ENCODE measurements at regions not wholly inside any gene's neighbourhood (a gene's known extent, or its start where the extent isn't known, plus 50 kb on each side); places are given as distances from the start of the nearest gene placed in this dataset.

DNA sequence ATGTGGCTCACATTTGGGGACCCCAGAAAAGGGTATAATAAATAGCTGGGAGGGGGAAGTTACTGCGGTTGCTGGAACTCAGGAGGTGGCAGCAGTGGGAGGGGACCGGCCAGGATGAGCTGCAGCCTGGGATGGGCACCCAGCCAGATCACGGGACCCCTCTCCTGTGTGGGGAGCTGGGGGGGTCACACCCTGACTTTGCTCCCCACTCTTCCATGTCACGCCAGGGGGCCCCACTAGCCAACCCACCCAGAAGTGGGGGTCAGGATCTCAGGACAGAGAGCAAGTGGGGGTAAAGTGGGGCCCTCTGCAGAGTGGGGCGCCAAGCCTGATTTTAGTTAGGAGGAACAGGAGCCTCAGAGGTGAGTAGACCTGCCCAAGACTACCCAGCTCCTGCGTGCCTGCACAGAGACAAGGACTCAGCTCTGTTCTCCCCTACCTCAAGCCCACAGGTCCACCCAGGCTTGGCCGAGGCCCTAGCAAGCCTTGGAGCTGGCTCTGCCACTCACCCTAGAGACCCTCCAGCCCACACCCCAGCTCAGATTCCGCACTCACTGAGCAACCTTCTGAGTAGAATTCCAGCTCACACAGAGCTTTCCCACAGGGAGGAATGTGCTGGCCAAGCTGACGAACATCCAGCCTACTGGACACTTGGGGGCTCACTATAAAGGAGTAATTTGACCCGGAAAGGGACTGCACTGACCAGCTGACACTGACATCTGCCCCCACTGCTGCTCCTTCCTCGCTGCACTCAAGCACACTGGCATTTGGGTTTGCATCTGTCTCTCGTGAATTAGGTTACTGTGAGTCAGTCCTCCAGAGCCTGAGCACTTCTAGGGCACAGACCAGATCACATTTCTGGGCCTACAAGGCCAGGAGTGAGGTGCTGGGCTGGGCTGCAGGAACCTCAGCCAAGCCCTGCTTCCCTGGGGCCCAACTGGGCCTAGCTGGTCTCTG is 310.1 kb downstream of the C16orf95 start:
- Histone ChIP-seq H3K4me1 (no peaks in the 10 kb centered on the region), H3K27ac (no peak overlapping the region), H3K4me3 (no peak overlapping the region), H3K36me3 (no peaks in the 10 kb centered on the region), H3K9me3 (peaks cover 0 to 8% (median 0%) of the 10 kb centered on the region in 12 donors), H3K27me3 (no peaks in the 10 kb centered on the region)
- ATAC-seq (no peak), DNase-seq (no peak)
- 86 to 91% (median 90%) methylated on average over 9 to 12 of the region's 12 CpGs for WGBS, 4 donors
- TF ChIP-seq, protein P1, sequence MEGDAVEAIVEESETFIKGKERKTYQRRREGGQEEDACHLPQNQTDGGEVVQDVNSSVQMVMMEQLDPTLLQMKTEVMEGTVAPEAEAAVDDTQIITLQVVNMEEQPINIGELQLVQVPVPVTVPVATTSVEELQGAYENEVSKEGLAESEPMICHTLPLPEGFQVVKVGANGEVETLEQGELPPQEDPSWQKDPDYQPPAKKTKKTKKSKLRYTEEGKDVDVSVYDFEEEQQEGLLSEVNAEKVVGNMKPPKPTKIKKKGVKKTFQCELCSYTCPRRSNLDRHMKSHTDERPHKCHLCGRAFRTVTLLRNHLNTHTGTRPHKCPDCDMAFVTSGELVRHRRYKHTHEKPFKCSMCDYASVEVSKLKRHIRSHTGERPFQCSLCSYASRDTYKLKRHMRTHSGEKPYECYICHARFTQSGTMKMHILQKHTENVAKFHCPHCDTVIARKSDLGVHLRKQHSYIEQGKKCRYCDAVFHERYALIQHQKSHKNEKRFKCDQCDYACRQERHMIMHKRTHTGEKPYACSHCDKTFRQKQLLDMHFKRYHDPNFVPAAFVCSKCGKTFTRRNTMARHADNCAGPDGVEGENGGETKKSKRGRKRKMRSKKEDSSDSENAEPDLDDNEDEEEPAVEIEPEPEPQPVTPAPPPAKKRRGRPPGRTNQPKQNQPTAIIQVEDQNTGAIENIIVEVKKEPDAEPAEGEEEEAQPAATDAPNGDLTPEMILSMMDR (IDR thresholded peaks at IDR 0.05): no peak
- TF ChIP-seq POLR2A (IDR thresholded peaks at IDR 0.05): no peak
- intact Hi-C loops (cut with DNase I): no loop called here

DNA sequence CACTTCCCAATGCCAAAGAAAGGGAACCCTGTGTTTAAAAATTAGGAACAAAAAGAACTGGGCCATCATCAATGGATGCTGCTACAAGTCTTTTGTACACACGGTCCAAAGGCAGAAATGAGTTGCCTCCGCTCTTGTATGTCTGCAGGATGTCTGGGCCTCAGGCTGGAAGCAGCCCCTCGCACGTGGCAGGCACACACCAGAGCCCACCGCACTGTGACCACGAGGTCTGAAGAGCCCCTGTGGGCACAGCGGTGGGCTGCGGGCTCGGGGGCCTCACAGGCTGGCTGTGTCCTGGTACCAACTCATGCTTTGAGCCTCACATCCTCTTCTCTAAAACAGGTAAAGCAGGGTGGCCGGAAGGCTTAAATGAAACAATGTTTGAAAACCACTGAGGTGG is 309.3 kb downstream of the C16orf95 start:
- ATAC-seq (no peak), DNase-seq (no peak)
- H3K36me3 ChIP-seq: no peaks in the 10 kb centered on the region
- no peak for TF ChIP-seq POLR2A (IDR thresholded peaks at IDR 0.05)
- TF ChIP-seq, protein P1 (IDR thresholded peaks at IDR 0.05): no peak
- H3K4me1 ChIP-seq: no peaks in the 10 kb centered on the region
- peaks cover 0 to 8% (median 0%) of the 10 kb centered on the region in 12 donors for H3K9me3 ChIP-seq
- 91 to 98% (median 93%) methylated on average over 10 of the region's 10 CpGs for whole genome bisulfite sequencing, 4 donors
- H3K4me3 ChIP-seq: no peak overlapping the region
- H3K27me3 ChIP-seq: no peaks in the 10 kb centered on the region
- intact Hi-C loops (cut with DNase I): no loop called here
- no peak overlapping the region for H3K27ac ChIP-seq

DNA sequence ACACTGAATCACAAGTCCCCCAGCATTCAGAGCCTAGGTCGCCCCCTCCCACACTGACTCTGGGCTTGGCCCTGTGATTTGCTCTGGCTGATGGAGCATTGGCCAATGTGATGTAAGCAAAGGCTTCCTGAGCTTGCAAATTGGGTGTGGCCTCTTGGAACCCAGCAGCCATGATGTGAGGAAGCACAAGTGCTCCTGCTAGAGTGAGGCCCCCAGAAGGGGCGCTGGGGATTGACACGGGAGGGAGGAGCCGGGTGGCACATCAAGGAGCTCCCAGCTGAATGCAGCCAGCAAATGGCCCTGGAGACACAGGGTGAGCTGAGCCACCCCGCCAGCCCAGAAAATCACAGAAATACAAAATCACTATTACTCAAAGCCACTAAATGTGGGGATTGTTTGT is 308.5 kb downstream of the C16orf95 start:
- intact Hi-C loops (cut with DNase I): no loop called here

More for the DNA sequence above, 308.5 kb downstream of the C16orf95 start:
- H3K4me1 ChIP-seq: peaks cover 0 to 7% (median 0%) of the 10 kb centered on the region in 12 donors
- ATAC-seq (no peak), DNase-seq (no peak)
- H3K27me3 ChIP-seq: no peaks in the 10 kb centered on the region
- H3K9me3 ChIP-seq: peaks cover 0 to 8% (median 0%) of the 10 kb centered on the region in 12 donors
- H3K36me3 ChIP-seq: no peaks in the 10 kb centered on the region
- 95 to 99% (median 97%) methylated on average over 4 to 5 of the region's 5 CpGs for WGBS, 4 donors
- H3K27ac ChIP-seq: no peak overlapping the region
- H3K4me3 ChIP-seq: no peak overlapping the region
- TF ChIP-seq POLR2A (IDR thresholded peaks at IDR 0.05): no peak
- TF ChIP-seq, protein P1 (IDR thresholded peaks at IDR 0.05): no peak

Data from heart left ventricle (tissue), 16 donors.